SK-N-MC (cell line): ENCODE measurements at regions not wholly inside any gene's neighbourhood (a gene's known extent, or its start where the extent isn't known, plus 50 kb on each side); places are given as distances from the start of the nearest gene placed in this dataset.

ENCODE experiments used
- EZH2 ChIP-seq: fragments of 200-600 bp; sonication (generic); IDR thresholded peaks from one replicate; pipeline ENCODE4 v1.6.1; 2017; ENCODE audit warnings: antibody characterized with exemption
- POLR2AphosphoS5 ChIP-seq: IDR thresholded peaks from 2 replicates; pipeline ENCODE4 v1.6.1; 2012; ENCODE audit warnings: mild to moderate bottlenecking, low read depth, low read length, borderline replicate concordance

DNA sequence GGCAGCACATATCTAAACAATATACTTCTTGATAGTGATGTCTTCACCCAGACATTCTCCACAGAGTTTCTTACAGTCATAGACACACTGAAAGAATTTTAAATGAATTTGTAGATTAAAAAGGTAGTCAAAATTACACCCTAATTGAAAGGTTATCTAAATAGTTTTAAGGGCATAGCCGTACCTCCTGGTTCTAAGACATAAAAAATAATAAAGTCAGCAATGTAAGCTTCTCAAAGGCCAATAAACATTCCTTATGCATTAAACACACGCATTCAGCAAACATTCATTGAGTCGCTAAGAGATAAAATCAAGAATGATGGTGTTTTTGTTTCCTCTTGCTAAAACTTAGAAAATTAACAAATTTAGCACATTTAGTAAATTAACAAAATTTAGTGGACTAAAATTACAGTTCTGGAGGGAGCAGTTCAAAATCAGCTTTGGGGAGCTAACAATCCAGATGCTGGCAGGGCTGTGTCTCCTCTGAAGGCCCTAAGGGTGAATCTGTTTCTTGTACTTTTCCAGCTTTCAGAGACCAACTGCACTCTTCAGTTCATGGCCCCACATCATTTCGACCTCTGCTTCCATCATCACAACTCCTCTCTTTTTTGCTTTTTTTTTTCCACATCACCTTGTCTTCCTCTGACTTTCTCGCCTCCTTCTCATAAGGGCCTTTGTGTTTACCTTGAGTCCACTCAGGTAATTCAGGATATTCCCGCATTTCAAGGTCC lies 516.5 kb downstream of the DNAH5 start:
- no peak for TF ChIP-seq EZH2
- no peak for TF ChIP-seq POLR2AphosphoS5
